Psoas muscle (tissue), 7 donors: ENCODE measurements at regions not wholly inside any gene's neighbourhood (a gene's known extent, or its start where the extent isn't known, plus 50 kb on each side); places are given as distances from the start of the nearest gene placed in this dataset.

Experiments
- ATAC-seq, 4 donors: fragments of 200-7000 bp; cut with Tn5 transposase; one replicate each; pipeline ENCODE4 v1.9.1; 2020; ENCODE audit warnings: moderate library complexity in 3 of 4, mild to moderate bottlenecking in 2 of 4
- DNase-seq, 2 donors: peaks; one replicate each; pipeline ENCODE4 v3.0.0-alpha.2; 2020
- H3K27ac ChIP-seq: fragments of 200-600 bp; one replicate; pipeline ENCODE4 v1.8.0; 2022
- H3K27me3 ChIP-seq, 3 donors: fragments of 200-600 bp in 1 of 3; one replicate each; pipeline versions ENCODE4 v1.6.1 to v1.8.0; 2013 to 2022; ENCODE audit warnings: low read length in 2 of 3, mild to moderate bottlenecking in 2 of 3, moderate library complexity in 1 of 3; ENCODE audit not compliant: insufficient read depth in 3 of 3
- H3K36me3 ChIP-seq, 2 donors: fragments of 200-600 bp in 1 of 2; one replicate each; pipeline versions ENCODE4 v1.6.1 to v1.8.0; 2013 to 2022; ENCODE audit warnings: low read depth in 1 of 2, mild to moderate bottlenecking in 1 of 2, moderate library complexity in 1 of 2; ENCODE audit not compliant: insufficient read depth in 1 of 2
- H3K4me1 ChIP-seq: fragments of 200-600 bp; one replicate; pipeline ENCODE4 v1.8.0; 2022
- H3K4me3 ChIP-seq: fragments of 200-600 bp; one replicate; pipeline ENCODE4 v1.8.0; 2022; ENCODE audit warnings: mild to moderate bottlenecking
- H3K9me3 ChIP-seq: fragments of 200-600 bp; one replicate; pipeline ENCODE4 v1.8.0; 2022
- WGBS, 3 donors: extraction: QIAGEN DNeasy Blood & Tissue Kit; methylation state at CpG; one replicate each; pipeline versions ENCODE4 v1.1.6 to v1.1.7; 2013; 5-methylcytosine and 5-hydroxymethylcytosine counted together
- intact Hi-C, 2 donors: fragments of 100-400 bp; cut with DNase I; formaldehyde crosslinking; loops; one replicate each; pipeline versions ENCODE4 v1.11.0 to v1.14.2; 2022
- TF ChIP-seq, protein P1 (sequence below): fragments of 200-600 bp; IDR thresholded peaks from one replicate; pipeline ENCODE4 v1.8.0; 2022; ENCODE audit warnings: antibody characterized with exemption
- donor health status: healthy with polysubstance abuse.
- donor health status: DM: no; HTN: no; CAD: no; lungs with moderate emphysema.
- donor health status: Bipolar disorder and iron deficiency.
- donor health status: healthy.
- donor health status: DM: yes; HTN: yes; CAD: no.
- donor health status: DM: no; HTN: no; CAD: no.
- donor health status: DM: yes; HTN: yes; CAD: no.

DNA sequence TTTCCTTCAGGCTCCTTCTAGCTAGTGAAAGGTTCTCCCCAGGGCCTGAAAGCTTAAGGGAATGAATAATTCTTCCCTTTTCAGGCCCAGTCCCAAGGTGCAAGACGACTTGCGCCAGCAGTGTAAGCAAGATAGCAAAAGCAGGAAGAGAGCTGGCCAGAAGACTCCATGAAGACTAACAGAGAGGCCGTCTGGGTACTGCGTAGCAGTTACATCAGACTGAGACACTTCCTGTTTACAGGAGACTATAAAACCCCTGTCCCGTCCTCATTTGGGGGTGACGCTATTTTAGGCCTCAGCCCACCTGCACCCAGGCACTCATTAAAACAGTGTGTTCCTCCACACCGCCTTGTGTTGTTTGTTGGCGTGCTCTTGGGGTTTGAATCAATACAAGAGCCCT lies 90.7 kb upstream of the MOCS2 start:
- no peaks in the 10 kb centered on the region for H3K4me1 ChIP-seq
- intact Hi-C loops = no loop called here
- WGBS, 3 donors = 70 to 73% (median 71%) methylated on average over 8 of the region's 8 CpGs
- no peak for DNase-seq
- H3K4me3 ChIP-seq = no peak overlapping the region
- no peaks in the 10 kb centered on the region for H3K36me3 ChIP-seq
- no peak overlapping the region for H3K27ac ChIP-seq
- H3K9me3 ChIP-seq = no peaks in the 10 kb centered on the region
- no peaks in the 10 kb centered on the region for H3K27me3 ChIP-seq
- TF ChIP-seq, protein P1, sequence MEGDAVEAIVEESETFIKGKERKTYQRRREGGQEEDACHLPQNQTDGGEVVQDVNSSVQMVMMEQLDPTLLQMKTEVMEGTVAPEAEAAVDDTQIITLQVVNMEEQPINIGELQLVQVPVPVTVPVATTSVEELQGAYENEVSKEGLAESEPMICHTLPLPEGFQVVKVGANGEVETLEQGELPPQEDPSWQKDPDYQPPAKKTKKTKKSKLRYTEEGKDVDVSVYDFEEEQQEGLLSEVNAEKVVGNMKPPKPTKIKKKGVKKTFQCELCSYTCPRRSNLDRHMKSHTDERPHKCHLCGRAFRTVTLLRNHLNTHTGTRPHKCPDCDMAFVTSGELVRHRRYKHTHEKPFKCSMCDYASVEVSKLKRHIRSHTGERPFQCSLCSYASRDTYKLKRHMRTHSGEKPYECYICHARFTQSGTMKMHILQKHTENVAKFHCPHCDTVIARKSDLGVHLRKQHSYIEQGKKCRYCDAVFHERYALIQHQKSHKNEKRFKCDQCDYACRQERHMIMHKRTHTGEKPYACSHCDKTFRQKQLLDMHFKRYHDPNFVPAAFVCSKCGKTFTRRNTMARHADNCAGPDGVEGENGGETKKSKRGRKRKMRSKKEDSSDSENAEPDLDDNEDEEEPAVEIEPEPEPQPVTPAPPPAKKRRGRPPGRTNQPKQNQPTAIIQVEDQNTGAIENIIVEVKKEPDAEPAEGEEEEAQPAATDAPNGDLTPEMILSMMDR = no peak
- ATAC-seq = no peak

DNA sequence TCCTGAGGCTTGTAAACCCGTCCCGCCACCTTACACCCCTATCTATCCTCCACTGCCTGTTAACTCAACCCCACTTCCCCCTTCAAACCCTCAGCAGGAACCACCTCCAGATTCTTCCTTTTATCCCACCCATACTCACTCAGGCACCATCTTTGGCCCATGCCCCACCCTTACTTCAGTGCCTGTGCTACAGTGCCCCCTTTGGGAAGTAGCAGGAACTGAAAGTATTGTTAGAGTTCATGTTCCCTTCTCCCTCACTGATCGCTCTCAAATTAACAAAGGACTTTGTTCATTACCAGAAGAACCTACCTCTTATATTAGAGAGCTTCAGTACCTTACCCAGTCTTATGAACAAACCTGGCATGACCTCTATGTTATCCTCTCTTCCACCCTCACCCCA lies 92.2 kb upstream of the MOCS2 start:
- H3K4me3 ChIP-seq = no peak overlapping the region
- no peaks in the 10 kb centered on the region for H3K36me3 ChIP-seq
- no peaks in the 10 kb centered on the region for H3K9me3 ChIP-seq
- no peak overlapping the region for H3K27ac ChIP-seq
- WGBS, 3 donors = 95 to 96% (median 96%) methylated on average over 3 of the region's 3 CpGs
- intact Hi-C loops = no loop called here
- no peaks in the 10 kb centered on the region for H3K4me1 ChIP-seq
- TF ChIP-seq, protein P1 = no peak
- H3K27me3 ChIP-seq = no peaks in the 10 kb centered on the region
- DNase-seq = no peak
- no peak for ATAC-seq

DNA sequence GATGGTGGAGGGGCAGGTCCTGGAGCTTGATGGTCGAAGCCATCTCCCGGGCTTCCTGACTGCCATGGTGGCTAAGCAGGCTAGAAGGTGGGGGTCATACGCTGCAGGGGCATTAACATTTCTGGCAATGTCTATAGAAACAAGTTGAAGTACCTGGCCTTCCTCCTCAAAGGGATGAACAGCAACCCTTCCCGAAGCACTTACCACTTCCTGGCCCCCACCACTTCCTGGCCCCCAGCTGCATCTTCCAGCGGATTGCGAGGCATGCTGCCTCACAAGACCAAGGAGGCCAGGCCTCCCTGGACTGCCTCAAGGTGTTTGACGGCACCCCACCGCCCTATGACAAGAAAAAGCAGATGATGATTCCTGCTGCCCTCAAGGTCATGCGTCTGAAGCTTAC lies 97.0 kb upstream of the MOCS2 start:
- H3K4me1 ChIP-seq = no peaks in the 10 kb centered on the region
- H3K36me3 ChIP-seq = no peaks in the 10 kb centered on the region
- 87 to 93% (median 93%) methylated on average over 9 of the region's 9 CpGs for WGBS, 3 donors
- intact Hi-C loops = no loop called here
- no peak overlapping the region for H3K27ac ChIP-seq
- no peaks in the 10 kb centered on the region for H3K27me3 ChIP-seq
- H3K9me3 ChIP-seq = no peaks in the 10 kb centered on the region
- no peak for ATAC-seq
- TF ChIP-seq, protein P1 = no peak
- no peak for DNase-seq
- no peak overlapping the region for H3K4me3 ChIP-seq

DNA sequence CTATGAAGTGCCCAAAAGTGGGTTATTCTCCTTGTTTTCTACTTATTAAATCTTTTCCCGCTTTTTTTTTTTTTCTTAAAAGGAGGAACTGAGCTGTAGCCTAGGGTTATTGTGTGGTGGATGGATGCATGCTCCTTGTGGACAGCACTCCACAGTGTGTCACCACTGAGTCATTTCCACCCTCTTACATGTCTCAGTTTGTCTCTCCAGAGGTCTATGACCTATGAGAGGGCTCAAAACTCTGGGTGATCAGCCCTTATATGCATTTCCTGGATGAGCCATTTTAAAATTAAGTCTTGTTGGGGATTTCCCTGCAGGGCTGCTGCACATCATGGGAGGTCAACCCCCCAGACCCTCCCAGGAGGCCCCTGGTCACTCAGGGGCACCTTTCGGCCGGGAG lies 102.2 kb upstream of the MOCS2 start:
- ATAC-seq (no peak), DNase-seq (no peak)
- Histone ChIP-seq H3K27me3 (no peaks in the 10 kb centered on the region), H3K4me3 (no peak overlapping the region), H3K27ac (no peak overlapping the region), H3K36me3 (no peaks in the 10 kb centered on the region), H3K4me1 (no peaks in the 10 kb centered on the region), H3K9me3 (no peaks in the 10 kb centered on the region)
- intact Hi-C loops = no loop called here
- TF ChIP-seq, protein P1 = no peak
- 89 to 94% (median 93%) methylated on average over 3 of the region's 3 CpGs for WGBS, 3 donors

DNA sequence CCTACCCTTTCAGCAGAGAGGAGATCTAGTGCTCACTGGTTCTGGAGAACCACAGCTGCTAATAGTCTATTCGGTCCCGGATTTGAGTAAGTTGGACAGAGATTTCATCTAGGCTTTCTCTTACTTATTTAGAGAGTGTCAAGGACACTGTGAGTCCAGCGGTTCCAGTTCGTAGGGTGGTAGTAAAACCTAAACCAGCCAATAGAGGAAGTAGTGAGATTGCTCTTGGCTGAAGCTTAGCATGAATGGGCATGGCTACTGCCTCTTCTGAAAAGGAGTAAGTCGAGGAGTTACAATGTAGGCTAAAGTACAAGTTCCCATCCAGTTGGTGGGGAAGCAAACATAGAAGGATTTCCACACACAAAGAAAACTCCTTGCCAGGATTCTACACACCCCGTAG lies 109.6 kb upstream of the MOCS2 start:
- Histone ChIP-seq H3K4me3 (no peak overlapping the region), H3K36me3 (no peaks in the 10 kb centered on the region), H3K27ac (no peak overlapping the region), H3K9me3 (no peaks in the 10 kb centered on the region), H3K27me3 (no peaks in the 10 kb centered on the region), H3K4me1 (no peaks in the 10 kb centered on the region)
- DNase-seq (no peak), ATAC-seq (no peak)
- TF ChIP-seq, protein P1 = no peak
- 83 to 88% (median 86%) methylated on average over 6 of the region's 6 CpGs for WGBS, 3 donors
- intact Hi-C loops = no loop called here
